ENCODE measurements at regions not wholly inside any gene's neighbourhood (a gene's known extent, or its start where the extent isn't known, plus 50 kb on each side); places are given as distances from the start of the nearest gene placed in this dataset.

GRCh38 chr5:167770461-167770860 lies 521.0 kb upstream of the WWC1 start:
- DNase-seq (ENCODE audit: low spot score): no peak
- no peak for FAIRE-seq

DNA sequence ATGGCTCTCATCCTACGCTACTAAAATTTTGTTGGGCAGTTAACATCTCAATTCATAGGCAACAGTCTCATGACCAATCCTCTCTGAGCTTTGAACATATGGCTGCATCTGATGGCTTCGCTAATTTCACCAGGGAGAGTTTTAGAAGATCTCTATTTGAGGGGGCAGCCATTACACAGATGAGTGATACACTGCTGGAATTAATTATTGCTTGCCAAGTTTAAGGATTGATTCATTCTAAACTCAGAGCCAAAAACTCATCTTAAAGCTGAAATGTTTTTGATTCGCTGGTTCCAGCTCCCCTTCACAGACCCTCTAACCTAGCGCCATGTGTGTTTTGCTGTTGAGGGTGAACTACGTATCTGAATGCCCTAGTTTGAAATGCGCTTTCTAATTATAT lies 519.9 kb upstream of the WWC1 start:
- DNase-seq (ENCODE audit: low spot score) (no peak), FAIRE-seq (no peak)

DNA sequence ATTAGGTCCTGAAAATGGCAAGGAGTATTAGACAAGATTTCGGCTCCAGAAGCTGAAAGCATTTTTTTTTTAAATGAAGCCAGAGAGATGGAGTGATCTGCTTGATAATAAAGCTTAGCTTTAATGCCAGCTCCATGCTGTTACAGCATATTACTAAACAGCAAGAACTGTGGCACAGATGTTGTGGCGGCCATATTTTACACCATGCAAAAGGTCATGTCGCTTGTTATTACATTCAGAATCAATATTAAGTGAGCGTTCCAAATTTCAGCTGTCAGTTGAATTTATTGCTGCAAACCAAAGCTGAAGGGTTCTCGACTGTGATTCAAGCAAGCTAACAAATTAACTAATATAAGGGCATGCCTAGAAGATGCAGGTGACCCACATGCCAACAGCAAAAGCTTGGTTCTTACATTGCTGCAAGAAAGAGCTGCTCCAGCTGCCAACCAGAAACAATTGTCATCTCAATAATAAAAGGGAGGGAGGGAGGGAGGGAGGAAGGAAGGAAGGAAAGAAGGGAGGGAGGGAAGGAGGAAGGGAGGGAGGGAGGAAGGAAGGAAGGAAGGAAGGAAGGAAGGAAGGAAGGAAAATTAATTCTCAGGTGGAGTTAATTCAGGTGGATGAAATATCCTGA lies 517.7 kb upstream of the WWC1 start:
- DNase-seq (ENCODE audit: low spot score) (no peak), FAIRE-seq (no peak)

- no peak for DNase-seq (ENCODE audit: low spot score)
- FAIRE-seq: no peak
Observed at GRCh38 chr5:167777746-167778145, 513.7 kb upstream of the WWC1 start.

- FAIRE-seq (no peak), DNase-seq (ENCODE audit: low spot score) (no peak)
Observed at GRCh38 chr5:167778228-167778627, 513.2 kb upstream of the WWC1 start.

DNA sequence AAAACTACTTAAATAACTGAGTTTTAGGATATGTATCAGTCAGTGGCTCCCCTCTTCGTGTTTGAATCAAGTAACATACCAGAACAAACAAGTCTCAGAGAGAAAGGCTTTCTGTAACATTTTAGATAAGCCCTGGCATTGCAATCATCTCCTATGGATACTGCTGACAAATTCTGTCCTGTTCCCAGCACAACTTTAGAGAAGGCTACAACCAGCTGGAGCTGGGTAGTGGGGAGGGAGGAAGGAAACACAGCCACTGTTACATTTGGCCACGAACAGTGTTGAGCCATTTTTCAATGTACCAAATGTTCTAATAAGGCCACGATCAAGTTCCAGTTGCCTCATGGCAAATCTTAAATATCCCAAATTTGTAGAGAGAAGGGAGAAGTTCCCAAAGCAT lies 511.8 kb upstream of the WWC1 start:
- DNase-seq (ENCODE audit: low spot score) (no peak), FAIRE-seq (no peak)

- FAIRE-seq: no peak
- no peak for DNase-seq (ENCODE audit: low spot score)
Observed at GRCh38 chr5:167780177-167780576, 511.3 kb upstream of the WWC1 start.

GRCh38 chr5:167783145-167783817 lies 508.2 kb upstream of the WWC1 start:
- no peak for DNase-seq (ENCODE audit: low spot score)
- no peak for FAIRE-seq

DNA sequence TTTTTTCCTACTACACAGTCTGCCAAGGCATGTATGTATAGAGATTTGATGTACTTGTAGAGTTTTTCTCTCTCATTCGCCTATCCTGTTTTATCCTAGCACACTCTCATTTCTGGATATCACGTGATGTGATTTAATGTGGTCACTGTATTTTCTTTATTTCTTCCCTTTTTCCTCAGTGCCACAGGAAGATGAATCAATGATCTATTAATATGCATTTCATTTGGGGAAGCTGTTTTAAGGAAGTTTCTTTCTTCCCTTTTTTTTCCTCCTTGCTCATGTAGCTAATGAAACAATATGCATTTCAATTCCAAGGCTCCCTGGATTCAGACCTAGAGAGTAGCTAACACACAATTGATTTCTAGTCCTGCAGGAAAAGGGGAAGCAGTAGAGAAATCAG lies 506.3 kb upstream of the WWC1 start:
- no peak for FAIRE-seq

GRCh38 chr5:167785901-167786300 lies 505.5 kb upstream of the WWC1 start:
- FAIRE-seq: no peak
- DNase-seq (ENCODE audit: low spot score): no peak

More for the DNA sequence above, 506.3 kb upstream of the WWC1 start:
- no peak for DNase-seq (ENCODE audit: low spot score)

DNA sequence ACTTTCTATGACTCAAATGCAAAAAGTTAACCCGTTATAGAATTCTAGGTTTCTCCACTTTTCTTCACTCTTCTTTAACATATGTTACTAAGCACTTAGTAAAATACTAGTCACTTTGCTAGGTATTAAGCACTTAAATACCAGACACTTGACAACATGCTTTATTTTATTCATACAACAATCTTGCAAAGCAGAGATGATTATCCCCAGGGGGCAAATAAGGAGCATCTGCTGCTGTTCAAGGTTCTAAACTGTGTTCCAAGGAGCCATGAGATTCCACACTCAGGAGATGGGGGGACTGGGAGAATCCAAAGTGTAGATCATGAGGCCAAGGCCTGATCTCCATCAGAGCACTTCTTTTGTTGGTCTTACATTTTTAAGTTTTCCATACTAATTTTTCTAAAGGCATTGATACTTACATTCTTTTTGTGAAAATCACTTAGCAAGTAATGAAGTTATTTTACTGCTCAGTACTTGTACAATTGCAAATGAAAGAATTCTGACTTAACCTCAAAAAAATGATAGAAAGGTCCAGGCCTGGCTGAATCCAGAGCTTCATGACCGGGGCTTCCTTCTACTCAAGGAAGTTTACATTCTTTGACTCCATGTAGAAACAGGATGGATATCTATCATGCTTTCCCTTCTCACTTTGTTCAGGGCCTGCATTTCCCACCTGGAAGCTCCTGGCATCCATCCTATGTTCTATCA lies 504.4 kb upstream of the WWC1 start:
- DNase-seq (ENCODE audit: low spot score) (no peak), FAIRE-seq (no peak)

- FAIRE-seq: no peak
- DNase-seq (ENCODE audit: low spot score): no peak
Observed at GRCh38 chr5:167790045-167790444, 501.4 kb upstream of the WWC1 start.

DNA sequence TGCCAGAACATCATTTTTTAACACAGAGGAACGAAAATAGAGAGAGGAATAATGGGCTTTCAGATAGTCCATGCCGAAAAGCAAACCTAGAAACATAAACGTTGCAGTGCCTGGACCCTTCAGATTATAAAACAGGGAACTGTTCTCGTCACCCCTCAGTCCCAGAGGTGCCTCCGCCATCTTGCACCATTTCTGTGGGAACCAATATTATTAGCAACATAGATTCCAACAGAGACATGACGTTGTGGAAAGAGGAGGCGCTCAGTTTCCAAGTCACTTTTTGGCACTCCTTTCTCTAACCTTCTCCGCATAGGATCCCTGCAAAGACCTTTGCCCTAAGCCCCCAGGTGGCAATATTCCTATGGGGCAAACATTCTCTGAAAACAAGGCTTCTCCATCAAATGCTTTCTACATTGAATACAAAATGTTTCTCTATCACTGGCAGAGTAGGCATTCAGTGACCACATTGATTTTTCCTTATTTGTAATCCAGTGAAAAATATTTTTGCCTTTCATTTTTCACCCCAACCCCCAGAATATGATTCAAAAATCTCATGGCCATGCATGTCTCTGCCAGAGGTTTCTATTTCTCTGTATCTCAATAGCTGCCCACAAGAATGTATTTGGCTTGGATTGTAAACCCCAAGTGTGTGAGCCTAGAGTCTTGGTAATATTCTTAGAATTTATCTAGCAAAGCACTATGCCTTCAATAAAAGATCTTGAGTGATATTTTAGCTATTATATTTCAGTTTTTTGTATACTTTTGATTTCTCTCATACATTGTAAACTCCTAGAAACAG lies 500.8 kb upstream of the WWC1 start:
- FAIRE-seq (no peak), DNase-seq (ENCODE audit: low spot score) (no peak)

DNA sequence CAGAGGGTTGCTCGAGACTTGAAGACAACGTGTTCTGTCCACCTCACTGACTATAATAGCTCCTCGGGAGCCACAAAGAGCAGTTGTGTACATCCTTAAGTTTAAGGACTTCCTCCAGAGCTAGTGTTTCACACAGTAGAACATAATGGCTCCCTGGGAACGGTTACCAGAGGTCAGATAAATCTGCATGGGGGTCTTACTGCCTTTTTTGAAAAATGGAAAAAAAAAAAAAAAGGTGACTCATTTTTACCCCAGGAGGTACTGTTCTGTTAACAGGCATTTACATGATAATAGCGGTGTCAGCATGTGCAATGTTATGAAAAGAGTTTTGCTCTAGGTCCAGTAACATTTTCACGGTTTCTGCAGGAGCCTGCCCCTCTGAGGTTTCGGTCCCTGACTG lies 498.9 kb upstream of the WWC1 start:
- no peak for FAIRE-seq
- DNase-seq (ENCODE audit: low spot score): no peak

GRCh38 chr5:167793700-167794099 lies 497.7 kb upstream of the WWC1 start:
- no peak for FAIRE-seq

GRCh38 chr5:167794121-167794520 lies 497.3 kb upstream of the WWC1 start:
- no peak for DNase-seq (ENCODE audit: low spot score)
- FAIRE-seq: no peak

More at GRCh38 chr5:167793700-167794099, 497.7 kb upstream of the WWC1 start:
- DNase-seq (ENCODE audit: low spot score): no peak

- DNase-seq (ENCODE audit: low spot score) (no peak), FAIRE-seq (no peak)
Observed at GRCh38 chr5:167796672-167797071, 494.8 kb upstream of the WWC1 start.

GRCh38 chr5:167797933-167798332 lies 493.5 kb upstream of the WWC1 start:
- FAIRE-seq: no peak

DNA sequence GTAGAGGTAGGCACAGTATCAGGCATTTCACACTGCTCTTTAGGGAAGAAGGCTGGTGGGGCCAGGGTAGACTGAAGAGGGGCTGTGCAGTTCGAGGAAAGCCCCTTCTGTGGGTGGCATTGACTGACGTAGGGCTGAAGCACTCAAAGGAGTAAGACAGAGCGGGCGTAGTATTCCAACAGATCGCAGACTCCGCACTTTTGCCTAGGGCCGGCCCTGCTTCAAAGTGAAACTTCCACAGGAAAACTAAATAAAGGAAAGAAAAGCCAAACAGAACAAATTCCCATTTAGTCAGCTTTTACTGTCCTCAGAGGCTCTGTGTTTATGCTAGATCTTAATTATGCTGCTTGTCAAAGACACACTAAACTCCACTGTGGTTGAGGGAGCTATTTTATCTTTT lies 493.0 kb upstream of the WWC1 start:
- no peak for DNase-seq (ENCODE audit: low spot score)
- FAIRE-seq: no peak

More at GRCh38 chr5:167797933-167798332, 493.5 kb upstream of the WWC1 start:
- no peak for DNase-seq (ENCODE audit: low spot score)

DNA sequence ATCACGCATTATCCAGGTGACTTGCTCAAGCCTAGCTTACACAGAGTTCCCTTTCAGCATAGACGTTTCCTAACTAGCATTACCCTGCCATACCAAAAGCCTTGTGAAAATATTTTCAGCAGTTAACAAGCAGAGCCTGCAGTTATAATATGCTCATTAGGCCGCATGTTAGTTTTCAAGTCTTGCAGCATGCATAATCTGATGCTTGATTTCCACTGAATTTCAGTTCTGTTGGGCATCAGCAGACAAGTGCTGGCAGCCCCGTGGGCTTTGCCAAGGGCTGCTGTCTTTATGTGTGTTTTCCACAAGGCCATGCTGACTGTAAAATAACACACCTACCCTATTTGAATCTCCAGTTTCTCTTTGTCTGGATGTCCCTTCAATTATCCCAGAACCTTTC lies 491.0 kb upstream of the WWC1 start:
- DNase-seq (ENCODE audit: low spot score) (no peak), FAIRE-seq (no peak)

- no peak for FAIRE-seq
- no peak for DNase-seq (ENCODE audit: low spot score)
Observed at GRCh38 chr5:167801999-167802398, 489.4 kb upstream of the WWC1 start.

Data from RCC 7860 (cell line).